ENCODE measurements at regions not wholly inside any gene's neighbourhood (a gene's known extent, or its start where the extent isn't known, plus 50 kb on each side); places are given as distances from the start of the nearest gene placed in this dataset.

- no peaks in the 10 kb centered on the region for H3K9me3 ChIP-seq (ENCODE audit: low read length)
- H3K9ac ChIP-seq (ENCODE audit: low read length), result no peak overlapping the region
- no peaks in the 10 kb centered on the region for H3K9me2 ChIP-seq (ENCODE audit: low read depth, low read length)
- no peak overlapping the region for H3K4me3 ChIP-seq (ENCODE audit: low read depth, low read length, poor library complexity, severe bottlenecking)
- no peaks in the 10 kb centered on the region for H3K27me3 ChIP-seq (ENCODE audit: insufficient read depth, low read length)
- H3K79me2 ChIP-seq (ENCODE audit: insufficient read depth, low read length), result no peaks in the 10 kb centered on the region
- no peak for TF ChIP-seq EZH2 (IDR thresholded peaks at IDR 0.05; ENCODE audit: borderline replicate concordance, low read length)
- no peak for TF ChIP-seq CTCF (IDR thresholded peaks at IDR 0.05; ENCODE audit: low read length)
- no peaks in the 10 kb centered on the region for H3K36me3 ChIP-seq (ENCODE audit: insufficient read depth, low read length)
- H3F3A ChIP-seq (ENCODE audit: insufficient read depth, low read length), result no peaks in the 10 kb centered on the region
- H3K27ac ChIP-seq (ENCODE audit: low read depth, low read length, poor library complexity, severe bottlenecking), result no peak overlapping the region
- H3K4me1 ChIP-seq (ENCODE audit: insufficient read depth, low read length, severe bottlenecking), result no peaks in the 10 kb centered on the region
- H2AFZ ChIP-seq (ENCODE audit: low read length), result no peak overlapping the region
- no peak overlapping the region for H3K4me2 ChIP-seq (ENCODE audit: low read length)
- no peaks in the 10 kb centered on the region for H4K20me1 ChIP-seq (ENCODE audit: insufficient read depth, low read length)
Measured at GRCh38 chr2:59733970-59734369, 819.5 kb downstream of the BCL11A start.

DNA sequence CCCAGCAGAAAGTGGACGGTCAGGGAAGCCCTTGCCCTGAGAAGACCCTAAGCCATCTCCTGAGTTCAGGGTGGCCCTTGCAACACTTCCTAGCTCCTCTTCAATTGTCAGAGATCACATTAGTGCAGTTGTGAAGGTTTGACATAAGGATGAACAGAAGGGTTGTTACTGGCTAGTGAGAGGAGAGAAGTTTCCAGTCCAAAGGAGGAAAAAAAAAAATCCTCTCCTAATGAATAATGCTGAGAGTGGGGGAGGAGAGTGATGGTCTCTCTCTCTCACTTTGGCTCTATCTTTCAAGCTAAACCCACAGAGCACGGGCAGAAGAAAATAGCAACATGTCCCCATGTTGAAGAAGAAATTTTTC, 819.9 kb downstream of the BCL11A start:
- H3K4me1 ChIP-seq (ENCODE audit: insufficient read depth, low read length, severe bottlenecking), result no peaks in the 10 kb centered on the region
- H3F3A ChIP-seq (ENCODE audit: insufficient read depth, low read length), result no peaks in the 10 kb centered on the region
- no peaks in the 10 kb centered on the region for H3K27me3 ChIP-seq (ENCODE audit: insufficient read depth, low read length)
- no peak overlapping the region for H3K4me2 ChIP-seq (ENCODE audit: low read length)
- H2AFZ ChIP-seq (ENCODE audit: low read length), result no peak overlapping the region
- no peaks in the 10 kb centered on the region for H3K9me2 ChIP-seq (ENCODE audit: low read depth, low read length)
- H3K9me3 ChIP-seq (ENCODE audit: low read length), result no peaks in the 10 kb centered on the region
- H3K79me2 ChIP-seq (ENCODE audit: insufficient read depth, low read length), result no peaks in the 10 kb centered on the region
- no peaks in the 10 kb centered on the region for H4K20me1 ChIP-seq (ENCODE audit: insufficient read depth, low read length)
- no peak overlapping the region for H3K9ac ChIP-seq (ENCODE audit: low read length)
- H3K27ac ChIP-seq (ENCODE audit: low read depth, low read length, poor library complexity, severe bottlenecking), result no peak overlapping the region
- TF ChIP-seq EZH2 (IDR thresholded peaks at IDR 0.05; ENCODE audit: borderline replicate concordance, low read length) (no peak), CTCF (IDR thresholded peaks at IDR 0.05; ENCODE audit: low read length) (no peak)
- H3K36me3 ChIP-seq (ENCODE audit: insufficient read depth, low read length), result no peaks in the 10 kb centered on the region
- H3K4me3 ChIP-seq (ENCODE audit: low read depth, low read length, poor library complexity, severe bottlenecking), result no peak overlapping the region

DNA sequence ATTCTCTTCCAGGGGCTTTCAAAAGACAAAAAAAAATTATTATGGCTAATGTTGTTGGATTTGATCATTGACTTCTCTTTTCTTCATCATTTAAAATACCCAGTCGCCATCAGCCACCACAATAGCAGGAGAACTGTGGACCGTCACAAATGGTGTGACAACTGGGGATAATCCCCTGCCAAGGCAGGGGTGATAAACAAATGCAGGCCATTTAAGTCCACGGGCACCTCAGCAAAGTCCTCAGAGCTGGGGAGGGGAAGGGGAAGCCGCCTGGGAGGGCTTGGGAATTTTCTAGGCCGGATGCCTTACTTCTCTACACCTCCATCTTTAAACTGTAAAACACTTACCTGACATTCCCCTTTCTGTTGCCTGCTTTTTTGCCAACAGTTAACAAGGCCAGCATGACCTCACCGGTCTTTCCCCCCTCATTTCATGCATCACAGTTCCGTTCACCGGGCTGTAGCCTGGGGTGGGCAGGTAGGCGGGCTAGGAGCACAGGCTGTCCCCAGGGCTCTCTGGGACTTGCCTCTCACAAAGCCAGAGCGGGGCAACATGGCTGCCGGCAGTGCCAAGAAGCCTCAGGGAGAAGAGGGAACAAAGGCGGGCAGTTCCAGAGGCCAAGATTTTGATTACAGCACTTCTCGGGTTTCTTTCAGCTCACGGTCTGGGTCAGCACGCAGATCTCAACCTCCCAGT, 820.4 kb downstream of the BCL11A start:
- Histone ChIP-seq H3K79me2 (ENCODE audit: insufficient read depth, low read length) (no peaks in the 10 kb centered on the region), H3K4me2 (ENCODE audit: low read length) (no peak overlapping the region), H3K4me3 (ENCODE audit: low read depth, low read length, poor library complexity, severe bottlenecking) (no peak overlapping the region), H3K36me3 (ENCODE audit: insufficient read depth, low read length) (no peaks in the 10 kb centered on the region), H3K27me3 (ENCODE audit: insufficient read depth, low read length) (no peaks in the 10 kb centered on the region), H3F3A (ENCODE audit: insufficient read depth, low read length) (no peaks in the 10 kb centered on the region), H3K9me3 (ENCODE audit: low read length) (no peaks in the 10 kb centered on the region), H4K20me1 (ENCODE audit: insufficient read depth, low read length) (no peaks in the 10 kb centered on the region), H3K9me2 (ENCODE audit: low read depth, low read length) (no peaks in the 10 kb centered on the region), H3K27ac (ENCODE audit: low read depth, low read length, poor library complexity, severe bottlenecking) (no peak overlapping the region), H3K4me1 (ENCODE audit: insufficient read depth, low read length, severe bottlenecking) (no peaks in the 10 kb centered on the region), H2AFZ (ENCODE audit: low read length) (no peak overlapping the region), H3K9ac (ENCODE audit: low read length) (no peak overlapping the region)
- TF ChIP-seq CTCF (IDR thresholded peaks at IDR 0.05; ENCODE audit: low read length), result no peak
- no peak for TF ChIP-seq EZH2 (IDR thresholded peaks at IDR 0.05; ENCODE audit: borderline replicate concordance, low read length)

Measured in OCI-LY1 (cell line).